HEK293 (cell line): ENCODE measurements at regions not wholly inside any gene's neighbourhood (a gene's known extent, or its start where the extent isn't known, plus 50 kb on each side); places are given as distances from the start of the nearest gene placed in this dataset.

Experiments used
- CTCF ChIA-PET: fragments of 350-600 bp; formaldehyde crosslinking; extraction: SDS; loops from one replicate; lab custom pipeline; 2021; ENCODE audit warnings: antibody characterized with exemption; lab: Yijun Ruan, JAX
- POLR2A ChIA-PET: fragments of 300-600 bp; formaldehyde crosslinking; extraction: SDS; loops from one replicate; lab custom pipeline; 2020; ENCODE audit warnings: antibody characterized with exemption, inconsistent platforms; lab: Yijun Ruan, JAX
- H3K27ac ChIP-seq: fragments of 200-500 bp; sonication (Bioruptor generic); 2 replicates; pipeline ENCODE4 v1.5.1; 2014; ENCODE audit warnings: low read depth, low read length, control low read depth, inconsistent platforms; ENCODE audit errors: extremely low read depth
- H3K36me3 ChIP-seq, 2 experiments: fragments of 200-500 bp in 1 of 2; sonication (Bioruptor generic) in 1 of 2; 1 replicate in 1 of 2; 2 replicates in 1 of 2; pipeline ENCODE4 v1.5.1; 2014 to 2017; ENCODE audit warnings: inconsistent platforms in 2 of 2, low read length in 2 of 2; ENCODE audit not compliant: control insufficient read depth in 2 of 2, insufficient read depth in 1 of 2
- H3K4me1 ChIP-seq: fragments of 200-500 bp; sonication (Bioruptor generic); 2 replicates; pipeline ENCODE4 v1.5.1; 2014; ENCODE audit warnings: mild to moderate bottlenecking, low read length, inconsistent platforms; ENCODE audit not compliant: control insufficient read depth, insufficient read depth
- H3K4me3 ChIP-seq: 2 replicates; pipeline ENCODE4 v1.5.1; 2011; ENCODE audit warnings: low read depth, mild to moderate bottlenecking, control low read depth, low read length, moderate library complexity
- H3K9me3 ChIP-seq: fragments of 200-500 bp; sonication (Bioruptor generic); 2 replicates; pipeline ENCODE4 v1.5.1; 2014; ENCODE audit warnings: low read depth, low read length, inconsistent platforms; ENCODE audit not compliant: control insufficient read depth, insufficient read depth
- GLI2 ChIP-seq: fragments of 450-650 bp; formaldehyde crosslinking; IDR thresholded peaks from 2 replicates; pipeline ENCODE4; 2017; ENCODE audit warnings: missing biosample characterization, missing genetic modification characterization, low read depth, borderline replicate concordance
- GLI4 ChIP-seq: fragments of 450-650 bp; formaldehyde crosslinking; IDR thresholded peaks from 2 replicates; pipeline ENCODE4 v1.5.1; 2016; ENCODE audit warnings: missing biosample characterization, missing genetic modification characterization
- HOXD13 ChIP-seq: sonication (generic); formaldehyde crosslinking; IDR thresholded peaks from 2 replicates; pipeline ENCODE4 v1.8.0; 2022; ENCODE audit warnings: missing genetic modification reagents, borderline replicate concordance
- ZBTB49 ChIP-seq: fragments of 450-650 bp; formaldehyde crosslinking; IDR thresholded peaks from 2 replicates; pipeline ENCODE4 v1.5.1; 2016; ENCODE audit warnings: missing biosample characterization, missing genetic modification characterization, low read depth
- ZNF311 ChIP-seq: fragments of 450-650 bp; formaldehyde crosslinking; IDR thresholded peaks from 2 replicates; pipeline ENCODE4 v1.5.1; 2017; ENCODE audit warnings: missing biosample characterization, missing genetic modification characterization, borderline replicate concordance
- ZNF350 ChIP-seq: fragments of 450-650 bp; formaldehyde crosslinking; IDR thresholded peaks from 2 replicates; pipeline ENCODE4 v1.5.0; 2017; ENCODE audit warnings: missing biosample characterization, mild to moderate bottlenecking, missing genetic modification characterization
- ZNF394 ChIP-seq: fragments of 450-650 bp; formaldehyde crosslinking; IDR thresholded peaks from 2 replicates; pipeline ENCODE4 v1.5.1; 2016; ENCODE audit warnings: missing biosample characterization, missing genetic modification characterization, mild to moderate bottlenecking, moderate library complexity, borderline replicate concordance
- ZNF514 ChIP-seq: fragments of 450-650 bp; formaldehyde crosslinking; IDR thresholded peaks from 2 replicates; pipeline ENCODE4 v1.5.1; 2016; ENCODE audit warnings: missing biosample characterization, missing genetic modification characterization
- ZNF518A ChIP-seq: fragments of 450-650 bp; formaldehyde crosslinking; conservative IDR thresholded peaks from 2 replicates; pipeline ENCODE4 v1.5.1; 2016; ENCODE audit warnings: low read depth, missing biosample characterization, missing genetic modification characterization
- ZNF561 ChIP-seq: fragments of 450-650 bp; IDR thresholded peaks from 2 replicates; pipeline ENCODE4 v1.5.1; 2018; ENCODE audit warnings: missing biosample characterization, missing genetic modification characterization, borderline replicate concordance
- ZNF600 ChIP-seq: fragments of 450-650 bp; formaldehyde crosslinking; IDR thresholded peaks from 2 replicates; pipeline ENCODE4 v1.5.1; 2016; ENCODE audit warnings: missing biosample characterization, missing genetic modification characterization
- ZNF664 ChIP-seq: fragments of 450-650 bp; formaldehyde crosslinking; IDR thresholded peaks from 2 replicates; pipeline ENCODE4 v1.5.1; 2016; ENCODE audit warnings: missing biosample characterization, missing genetic modification characterization
- ZNF747 ChIP-seq: fragments of 450-650 bp; formaldehyde crosslinking; IDR thresholded peaks from 2 replicates; pipeline ENCODE4 v1.5.1; 2016; ENCODE audit warnings: missing biosample characterization, missing genetic modification characterization
- ZNF768 ChIP-seq: fragments of 450-650 bp; formaldehyde crosslinking; IDR thresholded peaks from 2 replicates; pipeline ENCODE4 v1.5.1; 2018; ENCODE audit warnings: missing biosample characterization, mild to moderate bottlenecking, missing genetic modification characterization
- ZNF830 ChIP-seq: fragments of 450-650 bp; IDR thresholded peaks from 2 replicates; pipeline ENCODE4 v1.5.0; 2018; ENCODE audit warnings: missing biosample characterization, missing genetic modification characterization, low read depth, mild to moderate bottlenecking, moderate library complexity
- ZNF837 ChIP-seq: fragments of 450-650 bp; formaldehyde crosslinking; IDR thresholded peaks from 2 replicates; pipeline ENCODE4 v1.5.1; 2016; ENCODE audit warnings: missing biosample characterization, missing genetic modification characterization
- TF ChIP-seq, protein P1 (sequence below): fragments of 450-650 bp; formaldehyde crosslinking; IDR thresholded peaks from 2 replicates; pipeline ENCODE4 v1.5.1; 2016; ENCODE audit warnings: missing biosample characterization, missing genetic modification characterization
- TF ChIP-seq, protein P2 (sequence below): fragments of 450-650 bp; formaldehyde crosslinking; IDR thresholded peaks from 2 replicates; pipeline ENCODE4 v1.5.1; 2016; ENCODE audit warnings: missing biosample characterization, missing genetic modification characterization
- TF ChIP-seq, protein P3 (sequence below): fragments of 450-650 bp; formaldehyde crosslinking; IDR thresholded peaks from 2 replicates; pipeline ENCODE4 v1.5.1; 2017; ENCODE audit warnings: missing biosample characterization, missing genetic modification characterization

- POLR2A ChIA-PET = no interaction called here
- TF ChIP-seq, protein P1, sequence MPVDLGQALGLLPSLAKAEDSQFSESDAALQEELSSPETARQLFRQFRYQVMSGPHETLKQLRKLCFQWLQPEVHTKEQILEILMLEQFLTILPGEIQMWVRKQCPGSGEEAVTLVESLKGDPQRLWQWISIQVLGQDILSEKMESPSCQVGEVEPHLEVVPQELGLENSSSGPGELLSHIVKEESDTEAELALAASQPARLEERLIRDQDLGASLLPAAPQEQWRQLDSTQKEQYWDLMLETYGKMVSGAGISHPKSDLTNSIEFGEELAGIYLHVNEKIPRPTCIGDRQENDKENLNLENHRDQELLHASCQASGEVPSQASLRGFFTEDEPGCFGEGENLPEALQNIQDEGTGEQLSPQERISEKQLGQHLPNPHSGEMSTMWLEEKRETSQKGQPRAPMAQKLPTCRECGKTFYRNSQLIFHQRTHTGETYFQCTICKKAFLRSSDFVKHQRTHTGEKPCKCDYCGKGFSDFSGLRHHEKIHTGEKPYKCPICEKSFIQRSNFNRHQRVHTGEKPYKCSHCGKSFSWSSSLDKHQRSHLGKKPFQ (tag by site-specific recombination) = no peak
- TF ChIP-seq ZNF394 (tag by site-specific recombination) = no peak
- TF ChIP-seq, protein P2, sequence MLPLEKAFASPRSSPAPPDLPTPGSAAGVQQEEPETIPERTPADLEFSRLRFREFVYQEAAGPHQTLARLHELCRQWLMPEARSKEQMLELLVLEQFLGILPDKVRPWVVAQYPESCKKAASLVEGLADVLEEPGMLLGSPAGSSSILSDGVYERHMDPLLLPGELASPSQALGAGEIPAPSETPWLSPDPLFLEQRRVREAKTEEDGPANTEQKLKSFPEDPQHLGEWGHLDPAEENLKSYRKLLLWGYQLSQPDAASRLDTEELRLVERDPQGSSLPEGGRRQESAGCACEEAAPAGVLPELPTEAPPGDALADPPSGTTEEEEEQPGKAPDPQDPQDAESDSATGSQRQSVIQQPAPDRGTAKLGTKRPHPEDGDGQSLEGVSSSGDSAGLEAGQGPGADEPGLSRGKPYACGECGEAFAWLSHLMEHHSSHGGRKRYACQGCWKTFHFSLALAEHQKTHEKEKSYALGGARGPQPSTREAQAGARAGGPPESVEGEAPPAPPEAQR (tag by site-specific recombination) = no peak
- no peak for TF ChIP-seq ZNF830
- no peak for TF ChIP-seq GLI4 (tag by site-specific recombination)
- TF ChIP-seq ZNF350 (tag by site-specific recombination) = no peak
- TF ChIP-seq ZNF311 (tag by site-specific recombination) = no peak
- TF ChIP-seq HOXD13 (CRISPR knock-in tag) = no peak
- no peak for TF ChIP-seq ZNF747 (tag by site-specific recombination)
- TF ChIP-seq ZNF837 (tag by site-specific recombination) = no peak
Measured at GRCh38 chr17:33598797-33599196, 305.7 kb upstream of the ASIC2 start.

GRCh38 chr17:33602981-33603380 lies 309.9 kb upstream of the ASIC2 start:
- Histone ChIP-seq H3K4me3 (no peak overlapping the region), H3K36me3 (no peaks in the 10 kb centered on the region), H3K4me1 (no peaks in the 10 kb centered on the region), H3K27ac (no peak overlapping the region), H3K9me3 (no peaks in the 10 kb centered on the region)
- TF ChIP-seq ZNF514 (tag by site-specific recombination) = no peak
- TF ChIP-seq GLI2 (tag by site-specific recombination) = no peak
- no peak for TF ChIP-seq HOXD13 (CRISPR knock-in tag)
- no peak for TF ChIP-seq GLI4 (tag by site-specific recombination)
- CTCF ChIA-PET = interaction anchor here (0.6 kb wide), 2 partner anchors 170 to 1197 kb away, joined by 3 to 7 read pairs; no protein-coding TSS in a partner anchor
- POLR2A ChIA-PET = no interaction called here

More at GRCh38 chr17:33598797-33599196, 305.7 kb upstream of the ASIC2 start:
- CTCF ChIA-PET = no interaction called here
- Histone ChIP-seq H3K27ac (no peak overlapping the region), H3K9me3 (no peaks in the 10 kb centered on the region), H3K4me3 (no peak overlapping the region), H3K4me1 (no peaks in the 10 kb centered on the region), H3K36me3 (no peaks in the 10 kb centered on the region)

GRCh38 chr17:33603789-33604188 lies 310.7 kb upstream of the ASIC2 start:
- H3K27ac ChIP-seq = no peak overlapping the region
- no peaks in the 10 kb centered on the region for H3K4me1 ChIP-seq
- H3K4me3 ChIP-seq = no peak overlapping the region
- H3K36me3 ChIP-seq = no peaks in the 10 kb centered on the region
- POLR2A ChIA-PET = no interaction called here
- no peaks in the 10 kb centered on the region for H3K9me3 ChIP-seq
- CTCF ChIA-PET = no interaction called here
- no peak for TF ChIP-seq ZNF518A (tag by site-specific recombination)
- TF ChIP-seq ZBTB49 = no peak
- no peak for TF ChIP-seq ZNF561
- no peak for TF ChIP-seq ZNF664
- no peak for TF ChIP-seq ZNF768 (tag by site-specific recombination)
- no peak for TF ChIP-seq ZNF600 (tag by site-specific recombination)
- TF ChIP-seq, protein P3, sequence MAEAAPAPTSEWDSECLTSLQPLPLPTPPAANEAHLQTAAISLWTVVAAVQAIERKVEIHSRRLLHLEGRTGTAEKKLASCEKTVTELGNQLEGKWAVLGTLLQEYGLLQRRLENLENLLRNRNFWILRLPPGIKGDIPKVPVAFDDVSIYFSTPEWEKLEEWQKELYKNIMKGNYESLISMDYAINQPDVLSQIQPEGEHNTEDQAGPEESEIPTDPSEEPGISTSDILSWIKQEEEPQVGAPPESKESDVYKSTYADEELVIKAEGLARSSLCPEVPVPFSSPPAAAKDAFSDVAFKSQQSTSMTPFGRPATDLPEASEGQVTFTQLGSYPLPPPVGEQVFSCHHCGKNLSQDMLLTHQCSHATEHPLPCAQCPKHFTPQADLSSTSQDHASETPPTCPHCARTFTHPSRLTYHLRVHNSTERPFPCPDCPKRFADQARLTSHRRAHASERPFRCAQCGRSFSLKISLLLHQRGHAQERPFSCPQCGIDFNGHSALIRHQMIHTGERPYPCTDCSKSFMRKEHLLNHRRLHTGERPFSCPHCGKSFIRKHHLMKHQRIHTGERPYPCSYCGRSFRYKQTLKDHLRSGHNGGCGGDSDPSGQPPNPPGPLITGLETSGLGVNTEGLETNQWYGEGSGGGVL (tag by site-specific recombination) = no peak
